Activated naive CD4-positive, alpha-beta T cell treated with anti-CD3 and anti-CD28 coated beads for 36 hours (primary cell): ENCODE measurements at regions not wholly inside any gene's neighbourhood (a gene's known extent, or its start where the extent isn't known, plus 50 kb on each side); places are given as distances from the start of the nearest gene placed in this dataset.
A peak's percentile ranks its signal among the peaks of the same experiment; 100 is the strongest.
"Not testable (repeated sequence)": the region's sequence is repeated elsewhere in the genome, so short reads cannot be mapped to it uniquely, and the experiment has no call there.

Source experiments
- CTCF ChIA-PET: fragments of 350-600 bp; sonication (Branson Sonifier 250); formaldehyde crosslinking; loops from one replicate; lab custom pipeline; 2021; ENCODE audit warnings: antibody characterized with exemption; lab: Charles Lee
- DNase-seq: peaks from one replicate; pipeline ENCODE4 v3.0.0-alpha.2; 2020
- H3K27ac Mint-ChIP-seq: one replicate; pipeline ENCODE4 v1.8.0; 2021; ENCODE audit warnings: mild to moderate bottlenecking, mixed read lengths
- H3K27me3 Mint-ChIP-seq: one replicate; pipeline ENCODE4 v1.8.0; 2021; ENCODE audit warnings: low read depth, mixed read lengths
- H3K36me3 Mint-ChIP-seq: one replicate; pipeline ENCODE4 v1.8.0; 2021; ENCODE audit warnings: low read depth, mixed read lengths
- H3K4me1 Mint-ChIP-seq: one replicate; pipeline ENCODE4 v1.8.0; 2021; ENCODE audit warnings: low read depth, mixed read lengths
- H3K4me3 Mint-ChIP-seq: one replicate; pipeline ENCODE4 v1.8.0; 2021; ENCODE audit warnings: mild to moderate bottlenecking, moderate library complexity, mixed read lengths
- H3K9me3 Mint-ChIP-seq: one replicate; pipeline ENCODE4 v1.8.0; 2021; ENCODE audit warnings: mixed read lengths
- intact Hi-C: fragments of 100-400 bp; cut with micrococcal nuclease; formaldehyde crosslinking; loops from one replicate; pipeline ENCODE4 v1.15.1; 2023

GRCh38 chr18:67455890-67456501 lies 60.5 kb downstream of the DSEL start:
- no peaks in the 10 kb centered on the region for H3K36me3 Mint-ChIP-seq
- no peaks in the 10 kb centered on the region for H3K9me3 Mint-ChIP-seq
- H3K27me3 Mint-ChIP-seq, result no peaks in the 10 kb centered on the region
- no peak for DNase-seq
- H3K4me3 Mint-ChIP-seq, result no peak overlapping the region
- CTCF ChIA-PET, result no interaction called here
- no peak overlapping the region for H3K27ac Mint-ChIP-seq
- H3K4me1 Mint-ChIP-seq, result peaks cover 13% of the 10 kb centered on the region
- intact Hi-C loops, result no loop called here

GRCh38 chr18:67453901-67454300 lies 62.6 kb downstream of the DSEL start:
- no peak overlapping the region for H3K27ac Mint-ChIP-seq
- H3K4me1 Mint-ChIP-seq, result peaks cover 13% of the 10 kb centered on the region
- no peak for DNase-seq
- peaks cover 5% of the 10 kb centered on the region for H3K27me3 Mint-ChIP-seq
- no peak overlapping the region for H3K4me3 Mint-ChIP-seq
- H3K9me3 Mint-ChIP-seq, result peaks cover 12% of the 10 kb centered on the region
- CTCF ChIA-PET, result no interaction called here
- peaks cover 5% of the 10 kb centered on the region for H3K36me3 Mint-ChIP-seq
- intact Hi-C loops, result no loop called here

GRCh38 chr18:67451960-67452359 lies 64.6 kb downstream of the DSEL start:
- CTCF ChIA-PET, result interaction anchor here (1.3 kb wide), 1 partner anchor 147 kb away, joined by 3 read pairs; no protein-coding TSS in a partner anchor
- Mint-ChIP-seq H3K36me3 (peaks cover 5% of the 10 kb centered on the region), H3K27me3 (peaks cover 9% of the 10 kb centered on the region), H3K4me3 (no peak overlapping the region), H3K4me1 (peaks cover 13% of the 10 kb centered on the region), H3K9me3 (peaks cover 15% of the 10 kb centered on the region), H3K27ac (no peak overlapping the region)
- no peak for DNase-seq
- intact Hi-C loops, result no loop called here

- DNase-seq, H3K4me3 Mint-ChIP-seq, H3K27me3 Mint-ChIP-seq, H3K27ac Mint-ChIP-seq, H3K36me3 Mint-ChIP-seq, intact Hi-C loops: not testable (repeated sequence)
- Mint-ChIP-seq H3K4me1 (peaks cover 13% of the 10 kb centered on the region), H3K9me3 (peaks cover 15% of the 10 kb centered on the region)
- CTCF ChIA-PET, result interaction anchor here (1.3 kb wide), 1 partner anchor 146 kb away, joined by 3 read pairs; no protein-coding TSS in a partner anchor
These were observed 65.4 kb downstream of the DSEL start for GRCh38 chr18:67451101-67451500.

GRCh38 chr18:67433971-67434370 lies 82.5 kb downstream of the DSEL start:
- CTCF ChIA-PET, result no interaction called here
- no peak overlapping the region for H3K4me3 Mint-ChIP-seq
- H3K27me3 Mint-ChIP-seq, result peaks cover 3% of the 10 kb centered on the region
- DNase-seq, result no peak
- no peaks in the 10 kb centered on the region for H3K4me1 Mint-ChIP-seq
- H3K27ac Mint-ChIP-seq, result no peak overlapping the region
- intact Hi-C loops, result loop anchor here (5.0 kb wide), 1 partner anchor 923 kb away; no protein-coding TSS in a partner anchor
- peaks cover 10% of the 10 kb centered on the region for H3K9me3 Mint-ChIP-seq
- H3K36me3 Mint-ChIP-seq, result no peaks in the 10 kb centered on the region

GRCh38 chr18:67432806-67433205 lies 83.7 kb downstream of the DSEL start:
- no peak for DNase-seq
- Mint-ChIP-seq H3K36me3 (no peaks in the 10 kb centered on the region), H3K9me3 (peaks cover 8% of the 10 kb centered on the region), H3K4me1 (no peaks in the 10 kb centered on the region), H3K27ac (no peak overlapping the region), H3K27me3 (peaks cover 3% of the 10 kb centered on the region), H3K4me3 (no peak overlapping the region)
- intact Hi-C loops, result loop anchor here (5.0 kb wide), 1 partner anchor 924 kb away; no protein-coding TSS in a partner anchor
- CTCF ChIA-PET, result no interaction called here

- no peaks in the 10 kb centered on the region for H3K9me3 Mint-ChIP-seq
- CTCF ChIA-PET, result no interaction called here
- DNase-seq, result no peak
- H3K4me3 Mint-ChIP-seq, result no peak overlapping the region
- peaks cover 2% of the 10 kb centered on the region for H3K4me1 Mint-ChIP-seq
- peaks cover 3% of the 10 kb centered on the region for H3K27me3 Mint-ChIP-seq
- H3K27ac Mint-ChIP-seq, result no peak overlapping the region
- intact Hi-C loops, result no loop called here
- no peaks in the 10 kb centered on the region for H3K36me3 Mint-ChIP-seq
These were observed 87.7 kb downstream of the DSEL start for GRCh38 chr18:67428805-67429204.

- peaks cover 2% of the 10 kb centered on the region for H3K4me1 Mint-ChIP-seq
- peaks cover 3% of the 10 kb centered on the region for H3K27me3 Mint-ChIP-seq
- intact Hi-C loops, result no loop called here
- DNase-seq, result no peak
- H3K27ac Mint-ChIP-seq, result no peak overlapping the region
- no peaks in the 10 kb centered on the region for H3K36me3 Mint-ChIP-seq
- H3K9me3 Mint-ChIP-seq, result no peaks in the 10 kb centered on the region
- CTCF ChIA-PET, result no interaction called here
- no peak overlapping the region for H3K4me3 Mint-ChIP-seq
These were observed 88.4 kb downstream of the DSEL start for GRCh38 chr18:67428158-67428557.

GRCh38 chr18:67426486-67426885 lies 90.0 kb downstream of the DSEL start:
- intact Hi-C loops, result no loop called here
- CTCF ChIA-PET, result interaction anchor here (1.0 kb wide), 1 partner anchor 9 kb away, joined by 3 read pairs; no protein-coding TSS in a partner anchor
- H3K27me3 Mint-ChIP-seq, result peaks cover under 1% of the 10 kb centered on the region
- no peaks in the 10 kb centered on the region for H3K36me3 Mint-ChIP-seq
- no peak overlapping the region for H3K27ac Mint-ChIP-seq
- no peak overlapping the region for H3K4me3 Mint-ChIP-seq
- no peaks in the 10 kb centered on the region for H3K9me3 Mint-ChIP-seq
- no peak for DNase-seq
- peaks cover 2% of the 10 kb centered on the region for H3K4me1 Mint-ChIP-seq

GRCh38 chr18:67425672-67426071 lies 90.8 kb downstream of the DSEL start:
- DNase-seq, result no peak
- CTCF ChIA-PET, result no interaction called here
- Mint-ChIP-seq H3K9me3 (no peaks in the 10 kb centered on the region), H3K4me1 (peaks cover 2% of the 10 kb centered on the region), H3K36me3 (no peaks in the 10 kb centered on the region), H3K27ac (no peak overlapping the region), H3K27me3 (no peaks in the 10 kb centered on the region), H3K4me3 (no peak overlapping the region)
- intact Hi-C loops, result no loop called here

GRCh38 chr18:67421651-67422050 lies 94.9 kb downstream of the DSEL start:
- Mint-ChIP-seq H3K4me1 (peaks cover 11% of the 10 kb centered on the region), H3K4me3 (no peak overlapping the region), H3K27me3 (no peaks in the 10 kb centered on the region), H3K9me3 (no peaks in the 10 kb centered on the region), H3K36me3 (no peaks in the 10 kb centered on the region), H3K27ac (no peak overlapping the region)
- intact Hi-C loops, result no loop called here
- CTCF ChIA-PET, result no interaction called here
- no peak for DNase-seq

GRCh38 chr18:67417864-67418523 lies 98.5 kb downstream of the DSEL start:
- peak; percentile 19 for DNase-seq
- H3K27me3 Mint-ChIP-seq, result no peaks in the 10 kb centered on the region
- CTCF ChIA-PET, result interaction anchor here (0.8 kb wide), 2 partner anchors 9 to 1164 kb away, joined by 3 to 4 read pairs; no protein-coding TSS in a partner anchor

GRCh38 chr18:67411116-67411515 lies 105.4 kb downstream of the DSEL start:
- intact Hi-C loops, result no loop called here
- Mint-ChIP-seq H3K27ac (no peak overlapping the region), H3K27me3 (no peaks in the 10 kb centered on the region), H3K36me3 (no peaks in the 10 kb centered on the region), H3K4me3 (no peak overlapping the region), H3K4me1 (no peaks in the 10 kb centered on the region), H3K9me3 (no peaks in the 10 kb centered on the region)
- no peak for DNase-seq
- CTCF ChIA-PET, result no interaction called here

More at GRCh38 chr18:67417864-67418523, 98.5 kb downstream of the DSEL start:
- Mint-ChIP-seq H3K9me3 (no peaks in the 10 kb centered on the region), H3K4me3 (no peak overlapping the region), H3K36me3 (no peaks in the 10 kb centered on the region), H3K4me1 (peaks cover 9% of the 10 kb centered on the region), H3K27ac (peak overlapping the region; percentile 9)
- intact Hi-C loops, result loop anchor here (1.0 to 5.0 kb wide), 2 partner anchors 58 to 181 kb away; no protein-coding TSS in a partner anchor
